ENCODE measurements at regions not wholly inside any gene's neighbourhood (a gene's known extent, or its start where the extent isn't known, plus 50 kb on each side); places are given as distances from the start of the nearest gene placed in this dataset.

DNA sequence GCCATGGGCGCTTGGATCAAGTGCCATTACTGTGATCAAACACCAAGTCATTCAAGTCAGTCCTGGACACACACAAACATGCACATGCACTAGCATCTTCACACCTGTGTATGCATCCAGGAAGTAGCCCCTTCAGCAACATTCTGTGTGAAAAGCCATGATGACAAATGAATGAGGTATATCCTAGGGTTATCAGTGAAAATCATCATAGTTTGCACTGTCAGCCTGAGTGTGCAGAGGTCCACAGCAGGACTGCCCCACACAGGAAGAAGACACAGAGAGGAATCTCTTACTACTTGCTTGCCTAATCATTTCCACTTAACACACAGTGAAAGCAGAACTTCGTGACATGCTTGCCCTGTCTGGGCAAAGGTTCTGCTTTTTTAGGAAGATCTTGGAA lies 184.0 kb upstream of the ADO start:
- TF ChIP-seq, protein P1, sequence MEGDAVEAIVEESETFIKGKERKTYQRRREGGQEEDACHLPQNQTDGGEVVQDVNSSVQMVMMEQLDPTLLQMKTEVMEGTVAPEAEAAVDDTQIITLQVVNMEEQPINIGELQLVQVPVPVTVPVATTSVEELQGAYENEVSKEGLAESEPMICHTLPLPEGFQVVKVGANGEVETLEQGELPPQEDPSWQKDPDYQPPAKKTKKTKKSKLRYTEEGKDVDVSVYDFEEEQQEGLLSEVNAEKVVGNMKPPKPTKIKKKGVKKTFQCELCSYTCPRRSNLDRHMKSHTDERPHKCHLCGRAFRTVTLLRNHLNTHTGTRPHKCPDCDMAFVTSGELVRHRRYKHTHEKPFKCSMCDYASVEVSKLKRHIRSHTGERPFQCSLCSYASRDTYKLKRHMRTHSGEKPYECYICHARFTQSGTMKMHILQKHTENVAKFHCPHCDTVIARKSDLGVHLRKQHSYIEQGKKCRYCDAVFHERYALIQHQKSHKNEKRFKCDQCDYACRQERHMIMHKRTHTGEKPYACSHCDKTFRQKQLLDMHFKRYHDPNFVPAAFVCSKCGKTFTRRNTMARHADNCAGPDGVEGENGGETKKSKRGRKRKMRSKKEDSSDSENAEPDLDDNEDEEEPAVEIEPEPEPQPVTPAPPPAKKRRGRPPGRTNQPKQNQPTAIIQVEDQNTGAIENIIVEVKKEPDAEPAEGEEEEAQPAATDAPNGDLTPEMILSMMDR (conservative IDR thresholded peaks at IDR 0.05; ENCODE audit: low read depth in 2 of 2): no peak
- TF ChIP-seq REST (IDR thresholded peaks at IDR 0.05; ENCODE audit: unreplicated experiment): no peak
- no peak for TF ChIP-seq CREB1 (CRISPR knock-in tag; IDR thresholded peaks at IDR 0.05; ENCODE audit: low read depth)
- no peak for TF ChIP-seq EZH2phosphoT487 (IDR thresholded peaks at IDR 0.05; ENCODE audit: unreplicated experiment)
- no peak for TF ChIP-seq EZH2 (IDR thresholded peaks at IDR 0.05; ENCODE audit: low read depth, unreplicated experiment)
- TF ChIP-seq POLR2AphosphoS5 (IDR thresholded peaks at IDR 0.05; ENCODE audit: low read depth): no peak
- no peak for TF ChIP-seq NANOG (IDR thresholded peaks at IDR 0.05; ENCODE audit: borderline replicate concordance)
- no peak for TF ChIP-seq JUNB (IDR thresholded peaks at IDR 0.05; ENCODE audit: unreplicated experiment)
- no peak for TF ChIP-seq ZNF331 (CRISPR knock-in tag; IDR thresholded peaks at IDR 0.05; ENCODE audit: low read depth)
